ENCODE measurements at regions not wholly inside any gene's neighbourhood (a gene's known extent, or its start where the extent isn't known, plus 50 kb on each side); places are given as distances from the start of the nearest gene placed in this dataset.

- H3K9ac ChIP-seq (replicated peaks in 1 of 4; ENCODE audit: extremely low read depth in 1 of 4, low read depth in 3 of 4, low read length in 3 of 4) = no peak overlapping the region
- no peak overlapping the region for H2AK5ac ChIP-seq (ENCODE audit: low read depth, low read length)
- no peak overlapping the region for H2BK120ac ChIP-seq (replicated peaks; ENCODE audit: low read depth, low read length)
- DNase-seq (ENCODE audit: low read depth in 1 of 2, low spot score in 2 of 2) (peak in 1 of 2 experiments; percentile 61), FAIRE-seq (peak; percentile 100)
- peaks cover 0 to 14% (median 8%) of the 10 kb centered on the region in 4 experiments; a peak in 5 of 7 replicates for H3K4me1 ChIP-seq (replicated peaks in 1 of 4; ENCODE audit: control insufficient read depth in 3 of 4, insufficient read depth in 4 of 4, low read length in 3 of 4)
- H3K79me1 ChIP-seq (ENCODE audit: low read depth, low read length) = no peaks in the 10 kb centered on the region
- peak overlapping the region; percentile 6; the same call in 1 of the 2 replicates for H3K27ac ChIP-seq (ENCODE audit: low read depth, low read length)
- no peak overlapping the region for H4K8ac ChIP-seq (ENCODE audit: extremely low read depth, insufficient read depth, low read length)
- no peak overlapping the region for H2BK12ac ChIP-seq (ENCODE audit: low read depth, low read length)
- no peak overlapping the region for H3K56ac ChIP-seq (replicated peaks; ENCODE audit: insufficient read length, low read depth, low read length)
- H3K79me2 ChIP-seq (ENCODE audit: control insufficient read depth in 1 of 2, insufficient read depth in 2 of 2, low read length in 2 of 2) = no peaks in the 10 kb centered on the region
- no peak overlapping the region; a peak in 1 of 4 replicates for H3K4me2 ChIP-seq (ENCODE audit: insufficient read depth in 1 of 2, low read depth in 2 of 2, low read length in 2 of 2)
- no peak overlapping the region for H3K14ac ChIP-seq (ENCODE audit: insufficient read length)
- POLR2A ChIA-PET (ENCODE audit: partially characterized antibody) = interaction anchor here (0.5 kb wide), 1 partner anchor 9 kb away, joined by 3 read pairs; no protein-coding TSS in a partner anchor
- H3K18ac ChIP-seq (ENCODE audit: extremely low read depth, low read length) = no peak overlapping the region
- H3K4me3 ChIP-seq (ENCODE audit: extremely low read depth in 1 of 4, insufficient read depth in 2 of 4, low read depth in 3 of 4, low read length in 4 of 4) = peak overlapping the region in 1 of 4 experiments; percentile 29; a peak in 1 of 8 replicates
- CTCF ChIA-PET (ENCODE audit: partially characterized antibody) = interaction anchor here (0.6 to 1.3 kb wide), 2 partner anchors 35 to 802 kb away, joined by 3 read pairs; no protein-coding TSS in a partner anchor
- H2BK15ac ChIP-seq (ENCODE audit: low read length) = no peak overlapping the region
- peaks cover 4 to 8% of the 10 kb centered on the region in 2 experiments; a peak in 2 of 4 replicates for H3K9me3 ChIP-seq (ENCODE audit: insufficient read depth in 2 of 2, low read depth in 1 of 2, low read length in 1 of 2)
- no peak overlapping the region for H3K23ac ChIP-seq (ENCODE audit: insufficient read length)
- no peak overlapping the region for H4K91ac ChIP-seq (replicated peaks; ENCODE audit: insufficient read length, low read length)
- no peaks in the 10 kb centered on the region for H4K20me1 ChIP-seq (replicated peaks in 1 of 2; ENCODE audit: control insufficient read depth in 1 of 2, insufficient read depth in 2 of 2, low read length in 2 of 2)
- no peak overlapping the region for H2BK5ac ChIP-seq (ENCODE audit: low read depth, low read length)
- H3K4ac ChIP-seq (replicated peaks; ENCODE audit: insufficient read length, low read depth, low read length) = no peak overlapping the region
- H4K5ac ChIP-seq (ENCODE audit: insufficient read length, low read depth, low read length) = no peak overlapping the region
- no peak overlapping the region for H2BK20ac ChIP-seq (ENCODE audit: low read length)
- H3K36me3 ChIP-seq (ENCODE audit: control insufficient read depth in 2 of 4, insufficient read depth in 4 of 4, low read length in 3 of 4) = peaks cover 0 to 3% (median 2%) of the 10 kb centered on the region in 4 experiments; a peak in 4 of 8 replicates
- no peaks in the 10 kb centered on the region for H3K27me3 ChIP-seq (replicated peaks in 1 of 4; ENCODE audit: control insufficient read depth in 3 of 4, extremely low read depth in 1 of 4, insufficient read depth in 3 of 4, low read length in 3 of 4)
- H2AFZ ChIP-seq (ENCODE audit: low read length) = no peak overlapping the region
- H3K23me2 ChIP-seq (ENCODE audit: low read depth, low read length) = no peaks in the 10 kb centered on the region; the same call in 1 of the 2 replicates
- TF ChIP-seq TCF12 (IDR thresholded peaks at IDR 0.05; ENCODE audit: low read depth, low read length) (peak; percentile 99), SP1 (IDR thresholded peaks at IDR 0.05; ENCODE audit: low read depth, low read length) (peak; percentile 73; the same call in 1 of the 2 replicates), E2F6 (IDR thresholded peaks at IDR 0.05) (peak; percentile 52; the same call in 1 of the 2 replicates), NANOG (IDR thresholded peaks at IDR 0.05; ENCODE audit: insufficient read depth, low read depth, low read length, poor library complexity, severe bottlenecking) (peak; percentile 81), TAF1 (IDR thresholded peaks at IDR 0.05; ENCODE audit: low read depth, low read length) (0 out of 2 replicates have a peak, but pooled peaks have one; percentile 18), HDAC2 (IDR thresholded peaks at IDR 0.05; ENCODE audit: borderline replicate concordance in 1 of 2, low read depth in 2 of 2, low read length in 2 of 2) (peak in 1 of 2 experiments; percentile 92; a peak in 2 of 4 replicates), CHD2 (IDR thresholded peaks at IDR 0.05; ENCODE audit: low read length) (0 out of 2 replicates have a peak, but pooled peaks have one; percentile 12), SP4 (IDR thresholded peaks at IDR 0.05; ENCODE audit: low read length) (no peak), MAX (IDR thresholded peaks at IDR 0.05) (peak; percentile 63; the same call in 1 of the 2 replicates), GABPA (IDR thresholded peaks at IDR 0.05; ENCODE audit: borderline replicate concordance, insufficient read depth, low read length) (no peak)
- TF ChIP-seq, protein P1, sequence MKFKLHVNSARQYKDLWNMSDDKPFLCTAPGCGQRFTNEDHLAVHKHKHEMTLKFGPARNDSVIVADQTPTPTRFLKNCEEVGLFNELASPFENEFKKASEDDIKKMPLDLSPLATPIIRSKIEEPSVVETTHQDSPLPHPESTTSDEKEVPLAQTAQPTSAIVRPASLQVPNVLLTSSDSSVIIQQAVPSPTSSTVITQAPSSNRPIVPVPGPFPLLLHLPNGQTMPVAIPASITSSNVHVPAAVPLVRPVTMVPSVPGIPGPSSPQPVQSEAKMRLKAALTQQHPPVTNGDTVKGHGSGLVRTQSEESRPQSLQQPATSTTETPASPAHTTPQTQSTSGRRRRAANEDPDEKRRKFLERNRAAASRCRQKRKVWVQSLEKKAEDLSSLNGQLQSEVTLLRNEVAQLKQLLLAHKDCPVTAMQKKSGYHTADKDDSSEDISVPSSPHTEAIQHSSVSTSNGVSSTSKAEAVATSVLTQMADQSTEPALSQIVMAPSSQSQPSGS (IDR thresholded peaks at IDR 0.05; ENCODE audit: low read length) = 0 out of 2 replicates have a peak, but pooled peaks have one; percentile 41
Observed at GRCh38 chr18:39591649-39592048, 2026.1 kb upstream of the CELF4 start.

Measured in H1 (cell line).